SK-N-MC (cell line): ENCODE measurements at regions not wholly inside any gene's neighbourhood (a gene's known extent, or its start where the extent isn't known, plus 50 kb on each side); places are given as distances from the start of the nearest gene placed in this dataset.

Experiments
- DNase-seq: peaks from one replicate; pipeline ENCODE4 v3.0.0-alpha.2; 2011; ENCODE audit warnings: low read depth, low spot score
- H3K27ac ChIP-seq: fragments of 200-600 bp; sonication (generic); 2 replicates; pipeline ENCODE4 v1.5.1; 2016; ENCODE audit warnings: mixed run types
- H3K36me3 ChIP-seq: fragments of 200-600 bp; sonication (generic); 2 replicates; pipeline ENCODE4 v1.6.1; 2017; ENCODE audit warnings: antibody characterized with exemption, low read length, mixed read lengths; ENCODE audit not compliant: insufficient read depth
- H3K4me3 ChIP-seq: fragments of 200-600 bp; sonication (generic); 2 replicates; pipeline ENCODE4 v1.5.1; 2016
- H3K9ac ChIP-seq: fragments of 200-600 bp; sonication (generic); 2 replicates; pipeline ENCODE4 v1.8.0; 2017; ENCODE audit warnings: mixed run types, mixed read lengths; ENCODE audit not compliant: insufficient read length
- H3K9me3 ChIP-seq: fragments of 200-600 bp; sonication (generic); 2 replicates; pipeline ENCODE4 v1.6.1; 2017; ENCODE audit warnings: low read depth, mild to moderate bottlenecking, antibody characterized with exemption, low read length, moderate library complexity, mixed read lengths
- EZH2 ChIP-seq: fragments of 200-600 bp; sonication (generic); IDR thresholded peaks from one replicate; pipeline ENCODE4 v1.6.1; 2017; ENCODE audit warnings: antibody characterized with exemption
- FOXP2 ChIP-seq: optimal IDR thresholded peaks from 2 replicates; pipeline ENCODE3; 2011; ENCODE audit warnings: mild to moderate bottlenecking, moderate library complexity; ENCODE audit not compliant: insufficient read depth; ENCODE audit errors: extremely low read length, control extremely low read depth
- POLR2AphosphoS5 ChIP-seq: IDR thresholded peaks from 2 replicates; pipeline ENCODE4 v1.6.1; 2012; ENCODE audit warnings: mild to moderate bottlenecking, low read depth, low read length, borderline replicate concordance

DNA sequence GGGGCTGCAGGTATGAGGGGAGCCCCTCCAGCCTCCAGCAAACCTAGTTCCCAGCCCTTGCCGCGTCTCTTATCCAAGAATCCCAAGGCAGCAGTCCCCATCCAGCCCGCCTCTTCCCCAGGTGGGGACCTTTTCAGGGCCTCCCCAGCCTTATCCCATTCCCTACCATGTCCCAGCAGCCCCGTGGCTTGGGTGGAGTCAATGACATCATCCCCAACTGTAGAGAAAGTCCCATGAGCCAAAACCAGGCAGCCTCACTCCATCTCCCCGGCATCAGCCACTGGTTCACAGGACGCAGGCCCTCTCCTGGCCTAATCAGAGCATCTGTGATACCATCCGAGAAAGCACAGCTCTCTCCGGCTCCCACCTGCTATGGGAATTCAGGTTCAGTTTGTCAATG is 131.0 kb downstream of the NCOR2 start:
- H3K4me3 ChIP-seq, result no peak overlapping the region
- no peak overlapping the region for H3K9ac ChIP-seq
- TF ChIP-seq POLR2AphosphoS5 (no peak), FOXP2 (no peak), EZH2 (no peak)

DNA sequence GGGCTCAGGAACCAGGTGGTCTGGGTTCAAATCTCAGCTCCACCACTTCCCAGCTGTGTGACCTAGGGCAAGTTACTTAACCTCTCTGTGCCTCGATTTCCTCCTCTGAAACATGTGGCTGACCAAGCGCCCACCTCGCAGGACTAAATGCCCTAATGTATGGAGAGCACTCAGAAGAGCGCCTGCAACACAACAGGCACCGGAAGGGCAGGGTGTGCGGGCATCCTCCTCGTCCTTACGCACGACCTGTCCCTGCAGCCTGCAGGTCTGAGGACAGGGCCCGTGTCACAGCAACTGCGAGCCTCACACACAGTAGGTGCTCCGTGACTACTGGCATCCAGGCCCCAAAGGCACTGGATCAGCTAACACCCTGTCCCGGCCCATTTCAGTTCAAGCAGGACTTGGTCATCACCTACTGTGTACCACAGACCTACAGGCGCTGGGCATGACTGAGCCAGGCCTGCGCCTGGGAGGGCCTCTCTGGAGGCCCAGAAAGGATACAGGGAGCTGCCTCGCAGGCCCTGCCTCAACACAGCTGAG is 131.5 kb downstream of the NCOR2 start:
- Histone ChIP-seq H3K9me3 (no peaks in the 10 kb centered on the region), H3K27ac (no peak overlapping the region), H3K4me3 (no peak overlapping the region), H3K9ac (no peak overlapping the region), H3K36me3 (peaks cover 2% of the 10 kb centered on the region; the same call in 1 of the 2 replicates)
- TF ChIP-seq FOXP2 (no peak), POLR2AphosphoS5 (no peak), EZH2 (no peak)
- DNase-seq, result no peak

More for the DNA sequence above, 131.0 kb downstream of the NCOR2 start:
- no peaks in the 10 kb centered on the region for H3K9me3 ChIP-seq
- DNase-seq, result no peak
- no peak overlapping the region for H3K27ac ChIP-seq
- no peaks in the 10 kb centered on the region for H3K36me3 ChIP-seq

DNA sequence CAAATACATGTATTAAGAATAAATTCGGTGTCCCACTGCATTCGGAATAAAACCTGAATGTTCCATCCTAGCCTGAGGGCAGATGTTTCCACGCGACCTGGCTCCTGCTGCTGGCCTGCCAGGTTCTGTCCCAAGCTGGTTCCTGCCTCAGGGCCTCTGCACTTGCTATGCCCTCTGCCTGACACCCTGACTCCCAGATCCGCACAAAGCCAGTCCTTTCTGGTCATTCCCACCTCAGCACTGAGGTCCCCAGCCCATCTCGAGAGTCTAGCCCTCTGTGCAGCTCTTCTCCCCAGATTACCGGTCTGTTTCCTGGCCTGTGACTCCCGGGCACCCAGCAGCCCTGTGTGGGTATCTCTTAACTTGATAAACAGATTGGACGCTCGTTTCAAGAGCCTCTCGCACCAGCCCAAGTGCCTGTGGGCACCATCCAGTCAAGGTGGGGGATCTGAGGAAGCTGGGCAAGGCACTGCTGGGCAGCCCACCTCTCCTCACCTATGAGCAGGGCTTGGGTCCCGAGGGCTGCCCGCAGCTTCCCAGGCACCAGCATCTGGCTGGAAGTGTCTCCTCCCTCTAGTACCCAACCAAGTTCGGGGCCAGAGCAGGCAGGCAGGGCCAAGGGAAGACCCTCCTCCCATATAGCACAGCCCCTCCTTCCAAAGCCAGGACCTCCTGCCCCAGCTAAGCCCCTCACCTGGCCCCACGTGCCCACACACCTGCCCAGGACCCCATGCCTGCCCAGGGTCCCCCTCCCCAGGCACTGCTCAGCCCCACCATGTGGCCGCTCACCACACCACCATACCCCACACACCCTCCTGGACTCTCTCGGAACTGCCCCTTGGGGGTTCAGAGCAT is 132.2 kb downstream of the NCOR2 start:
- peak overlapping the region; percentile 44; the same call in 1 of the 2 replicates for H3K27ac ChIP-seq

DNA sequence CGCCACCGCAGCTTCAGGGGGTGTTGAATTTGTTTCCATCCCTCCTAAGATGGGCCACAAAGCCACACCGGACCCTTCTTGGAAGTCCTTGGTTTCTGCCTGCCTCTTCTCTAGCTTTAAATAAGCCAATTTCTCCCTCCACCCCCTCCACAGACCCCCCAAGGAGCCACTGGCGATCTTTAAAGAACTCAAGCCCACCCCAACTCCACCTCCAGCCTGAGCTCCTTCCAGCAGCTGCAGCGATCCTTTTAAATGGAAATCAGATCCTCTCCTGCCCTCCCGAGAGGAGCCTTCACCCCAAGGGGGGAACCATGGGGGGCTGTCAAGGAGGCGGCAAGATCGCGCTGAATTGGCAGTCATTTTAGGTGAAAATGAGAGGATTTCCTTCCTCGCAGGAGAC is 133.1 kb downstream of the NCOR2 start:
- no peak overlapping the region for H3K4me3 ChIP-seq
- peaks cover 12% of the 10 kb centered on the region; the same call in 1 of the 2 replicates for H3K36me3 ChIP-seq
- no peak for TF ChIP-seq EZH2
- no peak for TF ChIP-seq POLR2AphosphoS5
- TF ChIP-seq FOXP2, result no peak
- no peak overlapping the region for H3K9ac ChIP-seq
- H3K9me3 ChIP-seq, result no peaks in the 10 kb centered on the region
- DNase-seq, result no peak
- H3K27ac ChIP-seq, result peak overlapping the region; percentile 44; the same call in 1 of the 2 replicates

More for the DNA sequence above, 132.2 kb downstream of the NCOR2 start:
- H3K4me3 ChIP-seq, result no peak overlapping the region
- TF ChIP-seq POLR2AphosphoS5, result no peak
- no peak for TF ChIP-seq EZH2
- TF ChIP-seq FOXP2, result no peak
- no peaks in the 10 kb centered on the region for H3K9me3 ChIP-seq
- no peak overlapping the region for H3K9ac ChIP-seq
- peaks cover 9% of the 10 kb centered on the region; the same call in 1 of the 2 replicates for H3K36me3 ChIP-seq
- DNase-seq, result no peak

DNA sequence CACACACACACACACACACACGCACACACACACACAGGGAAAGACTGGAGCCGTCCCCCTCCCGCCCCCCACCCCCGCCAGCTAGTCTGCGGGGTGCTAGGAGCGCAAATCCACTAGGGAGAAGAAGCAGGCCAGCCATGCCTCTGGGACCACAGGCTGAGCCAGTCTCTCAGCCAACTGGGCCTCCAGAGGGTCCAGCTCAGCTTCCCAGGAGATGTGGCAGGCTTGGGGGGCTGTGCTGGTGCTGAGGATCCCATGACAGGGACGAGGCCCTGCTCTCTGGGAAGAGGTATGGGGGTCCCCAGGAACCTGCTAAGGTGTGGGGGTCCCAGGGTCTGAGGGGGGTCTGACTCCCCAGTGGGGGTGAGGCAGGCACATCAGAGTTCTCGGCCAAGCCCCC is 133.5 kb downstream of the NCOR2 start:
- Histone ChIP-seq H3K36me3 (peaks cover 12% of the 10 kb centered on the region; the same call in 1 of the 2 replicates), H3K9ac (no peak overlapping the region), H3K9me3 (no peaks in the 10 kb centered on the region), H3K27ac (peak overlapping the region; percentile 44; the same call in 1 of the 2 replicates), H3K4me3 (no peak overlapping the region)
- TF ChIP-seq EZH2 (no peak), POLR2AphosphoS5 (no peak), FOXP2 (no peak)
- DNase-seq, result no peak

DNA sequence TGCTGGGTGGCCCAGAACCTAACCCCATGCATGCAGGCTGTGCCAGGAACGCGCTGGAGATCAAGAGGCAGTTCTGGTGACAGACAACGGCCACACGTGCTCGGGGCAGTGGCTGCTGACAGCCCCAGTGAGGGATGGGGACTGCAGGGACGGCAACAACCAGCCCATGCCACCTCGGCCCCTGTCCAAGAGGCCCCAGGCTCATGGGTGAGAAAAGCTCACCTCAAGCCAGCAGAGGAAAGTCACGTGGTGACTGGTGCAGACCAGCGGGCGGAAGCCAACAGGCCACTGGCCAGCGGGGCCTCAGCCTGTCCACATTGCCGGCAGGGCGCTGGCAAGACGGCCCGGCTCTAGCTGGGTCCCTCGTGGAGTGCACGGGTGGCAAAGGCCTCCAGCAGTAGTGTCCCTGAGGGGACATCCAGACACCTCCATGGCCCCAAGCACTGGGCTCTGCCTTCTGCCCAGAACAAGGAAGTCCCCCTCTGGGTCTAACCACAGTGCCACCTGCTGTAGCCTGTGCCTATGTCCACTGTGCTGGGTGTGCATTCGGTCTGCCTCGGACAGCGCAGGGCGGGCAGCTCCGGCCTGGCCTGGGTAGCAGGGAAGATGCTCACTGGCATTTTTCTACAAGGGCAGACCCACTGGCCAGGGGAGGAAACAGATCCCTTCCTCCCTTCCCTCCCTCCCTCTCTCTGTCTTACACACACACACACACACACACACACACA is 134.1 kb downstream of the NCOR2 start:
- Histone ChIP-seq H3K27ac (no peak overlapping the region), H3K4me3 (no peak overlapping the region), H3K9me3 (no peaks in the 10 kb centered on the region), H3K9ac (no peak overlapping the region), H3K36me3 (peaks cover 12% of the 10 kb centered on the region; the same call in 1 of the 2 replicates)
- TF ChIP-seq POLR2AphosphoS5, result no peak
- TF ChIP-seq EZH2, result no peak
- no peak for TF ChIP-seq FOXP2
- DNase-seq, result no peak

DNA sequence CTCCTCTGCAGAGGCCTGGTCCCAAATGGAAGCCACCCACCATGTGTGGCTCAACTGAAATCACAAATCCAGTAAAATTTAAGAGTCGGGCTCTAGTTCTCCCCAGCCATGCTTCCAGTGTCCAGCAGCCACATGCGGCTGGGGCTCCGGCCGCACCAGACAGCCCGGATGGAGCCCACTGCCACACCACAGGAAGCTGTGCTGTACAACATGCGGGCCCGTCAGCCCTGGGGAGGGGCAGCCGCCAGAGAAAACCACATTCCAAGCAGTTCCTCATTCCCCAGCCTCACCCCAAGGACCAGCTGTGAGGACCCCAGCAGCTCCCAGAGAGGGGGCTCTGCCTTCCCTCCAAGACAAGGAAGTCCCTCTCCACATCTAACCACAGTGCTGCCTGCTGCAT is 135.0 kb downstream of the NCOR2 start:
- H3K9me3 ChIP-seq, result no peaks in the 10 kb centered on the region
- peaks cover 12% of the 10 kb centered on the region; the same call in 1 of the 2 replicates for H3K36me3 ChIP-seq
- TF ChIP-seq EZH2 (no peak), POLR2AphosphoS5 (no peak), FOXP2 (no peak)
- no peak overlapping the region for H3K4me3 ChIP-seq
- no peak for DNase-seq
- no peak overlapping the region for H3K9ac ChIP-seq
- H3K27ac ChIP-seq, result no peak overlapping the region

DNA sequence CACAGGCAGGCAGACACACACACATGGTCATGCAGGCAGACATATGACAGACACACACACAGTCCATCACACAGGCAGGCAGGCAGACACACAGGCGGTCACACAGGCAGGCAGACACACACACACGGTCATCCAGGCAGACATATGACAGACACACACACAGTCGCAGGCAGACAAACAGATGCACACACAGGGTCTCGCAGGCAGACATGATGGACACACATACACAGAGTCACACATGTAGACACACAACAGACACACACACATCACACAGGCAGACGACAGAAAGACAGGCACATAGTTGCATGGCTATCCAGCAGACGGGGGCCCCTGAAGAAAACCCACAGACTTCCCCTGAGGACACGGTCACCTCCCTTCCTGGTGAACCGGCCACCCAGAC is 135.4 kb downstream of the NCOR2 start:
- Histone ChIP-seq H3K27ac (no peak overlapping the region), H3K9ac (no peak overlapping the region), H3K4me3 (no peak overlapping the region), H3K36me3 (peaks cover 12% of the 10 kb centered on the region; the same call in 1 of the 2 replicates), H3K9me3 (no peaks in the 10 kb centered on the region)
- no peak for TF ChIP-seq POLR2AphosphoS5
- no peak for TF ChIP-seq FOXP2
- no peak for TF ChIP-seq EZH2
- no peak for DNase-seq
